GM23248 (cell line): ENCODE measurements at regions not wholly inside any gene's neighbourhood (a gene's known extent, or its start where the extent isn't known, plus 50 kb on each side); places are given as distances from the start of the nearest gene placed in this dataset.

Source experiments
- EZH2 ChIP-seq: fragments of 200-600 bp; sonication (generic); IDR thresholded peaks from 2 replicates; pipeline ENCODE4 v1.6.1; 2018; ENCODE audit warnings: antibody characterized with exemption, mild to moderate bottlenecking; ENCODE audit not compliant: insufficient read depth, poor library complexity, severe bottlenecking
- EZH2phosphoT487 ChIP-seq: fragments of 200-600 bp; sonication (generic); IDR thresholded peaks from 2 replicates; pipeline ENCODE4 v1.6.1; 2018; ENCODE audit warnings: antibody characterized with exemption, moderate library complexity, mild to moderate bottlenecking, low read depth; ENCODE audit not compliant: insufficient read depth

DNA sequence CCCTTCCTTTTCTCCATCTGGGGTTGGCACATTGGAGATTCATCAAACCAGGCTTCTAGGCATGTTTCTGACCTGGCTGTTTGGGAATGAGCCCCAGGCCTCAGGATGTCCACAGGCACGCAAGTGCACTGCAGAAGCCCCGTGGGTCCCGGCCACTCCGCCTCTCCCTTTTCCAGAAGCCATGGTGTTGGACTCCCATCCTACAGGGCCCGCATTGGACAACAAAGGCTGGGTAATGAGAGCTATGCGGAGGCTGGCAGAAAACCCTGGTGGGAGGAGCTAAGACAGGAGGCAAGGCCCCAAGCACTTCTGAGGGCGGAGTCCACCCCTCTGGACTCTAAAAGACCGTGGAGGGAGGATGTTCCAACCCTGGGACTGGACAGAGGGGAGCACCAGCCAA, 160.6 kb downstream of the OLFM1 start:
- TF ChIP-seq EZH2phosphoT487 (no peak), EZH2 (no peak)
